HFFc6 (cell line): ENCODE measurements at regions not wholly inside any gene's neighbourhood (a gene's known extent, or its start where the extent isn't known, plus 50 kb on each side); places are given as distances from the start of the nearest gene placed in this dataset.

Source experiments
- DNase-seq: peaks from one replicate; pipeline ENCODE4 v3.0.0-alpha.2; 2018
- H3K27ac Mint-ChIP-seq: 2 replicates; pipeline ENCODE4 v1.8.0; 2020; ENCODE audit warnings: mild to moderate bottlenecking, mixed read lengths
- H3K27me3 Mint-ChIP-seq: 2 replicates; pipeline ENCODE4 v1.8.0; 2021; ENCODE audit warnings: mild to moderate bottlenecking, moderate library complexity, mixed read lengths; ENCODE audit not compliant: insufficient read depth
- H3K36me3 Mint-ChIP-seq: 2 replicates; pipeline ENCODE4 v1.8.0; 2021; ENCODE audit warnings: low read depth, mixed read lengths
- H3K4me1 Mint-ChIP-seq: 2 replicates; pipeline ENCODE4 v1.8.0; 2020; ENCODE audit warnings: low read depth, mixed read lengths
- H3K4me3 Mint-ChIP-seq: 2 replicates; pipeline ENCODE4 v1.8.0; 2020; ENCODE audit warnings: mild to moderate bottlenecking, moderate library complexity, mixed read lengths
- H3K9me3 Mint-ChIP-seq: 2 replicates; pipeline ENCODE4 v1.8.0; 2020; ENCODE audit warnings: mild to moderate bottlenecking, mixed read lengths
- CTCF ChIP-seq: fragments of 200-600 bp; sonication (generic); IDR thresholded peaks from 2 replicates; pipeline ENCODE4 v1.5.0; 2021; ENCODE audit warnings: antibody characterized with exemption, mild to moderate bottlenecking

- DNase-seq, result no peak
- Mint-ChIP-seq H3K36me3 (no peaks in the 10 kb centered on the region), H3K4me1 (no peaks in the 10 kb centered on the region), H3K4me3 (no peak overlapping the region), H3K9me3 (no peaks in the 10 kb centered on the region), H3K27ac (no peak overlapping the region), H3K27me3 (peaks cover 4% of the 10 kb centered on the region)
- TF ChIP-seq CTCF, result no peak
These were observed 281.4 kb upstream of the VLDLR start for GRCh38 chr9:2340046-2340760.

DNA sequence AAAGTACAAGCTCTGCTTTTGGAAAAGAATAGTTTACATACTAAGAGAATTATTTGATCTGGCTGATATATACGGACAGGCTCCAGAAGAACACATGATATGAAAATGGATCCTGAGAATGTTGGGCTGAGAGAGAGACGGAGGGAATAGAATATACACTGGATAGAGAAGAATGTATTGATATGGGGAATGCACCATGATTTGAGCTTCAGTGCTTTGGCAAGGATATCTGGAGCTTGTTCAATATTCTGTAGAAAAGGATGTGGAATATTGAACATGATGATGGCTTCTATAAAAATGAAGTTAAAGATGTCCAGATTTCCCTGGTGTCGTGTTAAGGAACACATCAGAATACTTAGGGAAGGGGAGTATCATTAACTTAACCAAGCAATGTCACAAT, 280.5 kb upstream of the VLDLR start:
- no peak for DNase-seq
- Mint-ChIP-seq H3K9me3 (no peaks in the 10 kb centered on the region), H3K27me3 (peaks cover 4% of the 10 kb centered on the region), H3K4me1 (no peaks in the 10 kb centered on the region), H3K36me3 (no peaks in the 10 kb centered on the region), H3K4me3 (no peak overlapping the region), H3K27ac (no peak overlapping the region)
- TF ChIP-seq CTCF, result no peak

DNA sequence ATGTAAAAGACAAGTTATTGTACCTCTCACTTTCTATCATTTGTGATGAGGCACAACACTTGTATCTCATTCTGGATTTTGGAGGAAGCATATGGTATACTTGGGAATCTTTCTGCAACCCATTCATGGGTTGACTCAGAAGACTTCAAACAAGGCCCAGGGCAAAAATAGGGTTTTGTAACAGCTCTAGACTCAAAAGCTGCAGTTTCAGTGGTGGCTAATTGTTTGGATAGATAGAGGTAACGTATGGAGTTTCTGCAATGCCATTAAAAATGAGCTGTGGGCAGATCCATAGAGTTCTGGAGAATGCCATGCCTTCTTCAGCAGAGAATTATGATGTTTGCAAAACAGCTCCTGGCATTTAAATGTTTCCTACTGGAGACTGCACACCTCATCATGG, 279.6 kb upstream of the VLDLR start:
- Mint-ChIP-seq H3K9me3 (no peaks in the 10 kb centered on the region), H3K4me1 (no peaks in the 10 kb centered on the region), H3K27ac (no peak overlapping the region), H3K4me3 (no peak overlapping the region), H3K36me3 (no peaks in the 10 kb centered on the region), H3K27me3 (peaks cover 2% of the 10 kb centered on the region; the same call in 1 of the 2 replicates)
- no peak for DNase-seq
- TF ChIP-seq CTCF, result no peak

DNA sequence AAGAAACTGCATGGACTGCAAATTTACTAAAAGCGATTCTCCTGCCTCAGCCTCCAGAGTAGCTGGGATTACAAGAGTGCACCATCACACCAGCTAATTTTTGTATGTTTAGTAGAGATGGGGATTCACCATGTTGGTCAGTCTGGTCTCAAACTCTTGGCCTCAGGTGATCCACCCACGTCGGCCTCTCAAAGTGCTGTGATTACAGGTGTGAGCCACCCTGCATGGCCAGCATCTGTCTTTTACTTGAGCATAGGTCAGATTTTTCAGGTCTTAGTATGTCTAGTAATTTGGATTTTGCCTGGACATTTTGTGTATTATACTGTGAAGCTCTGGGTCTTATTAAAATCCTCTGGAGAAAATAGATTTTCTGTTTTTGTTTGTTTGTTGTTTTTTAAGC, 277.8 kb upstream of the VLDLR start:
- peaks cover 1% of the 10 kb centered on the region; the same call in 1 of the 2 replicates for H3K27me3 Mint-ChIP-seq

DNA sequence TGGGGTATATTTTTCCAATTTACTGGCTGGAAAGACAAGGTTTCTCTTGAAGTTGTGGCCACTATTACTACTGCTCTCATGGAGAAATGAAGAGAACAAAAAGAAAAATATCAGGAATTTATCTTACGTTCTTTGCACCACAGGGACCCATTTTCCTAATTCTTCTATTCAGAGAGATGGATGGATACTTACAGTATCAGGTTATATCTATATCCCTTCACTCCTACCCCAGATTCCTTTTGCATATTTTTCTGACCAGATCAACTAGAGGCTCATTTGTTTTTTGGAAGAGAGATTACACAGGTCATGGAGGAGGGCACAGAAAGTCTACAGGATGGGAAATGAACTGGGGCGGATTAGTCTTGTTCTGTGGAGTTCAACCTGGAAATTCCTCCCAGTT, 277.2 kb upstream of the VLDLR start:
- Mint-ChIP-seq H3K27ac (no peak overlapping the region), H3K4me3 (no peak overlapping the region), H3K36me3 (no peaks in the 10 kb centered on the region), H3K9me3 (no peaks in the 10 kb centered on the region), H3K4me1 (no peaks in the 10 kb centered on the region), H3K27me3 (peaks cover 1% of the 10 kb centered on the region; the same call in 1 of the 2 replicates)
- no peak for TF ChIP-seq CTCF
- no peak for DNase-seq

More for the DNA sequence above, 277.8 kb upstream of the VLDLR start:
- no peak overlapping the region for H3K27ac Mint-ChIP-seq
- no peaks in the 10 kb centered on the region for H3K4me1 Mint-ChIP-seq
- no peaks in the 10 kb centered on the region for H3K9me3 Mint-ChIP-seq
- TF ChIP-seq CTCF, result no peak
- no peak overlapping the region for H3K4me3 Mint-ChIP-seq
- DNase-seq, result no peak
- H3K36me3 Mint-ChIP-seq, result no peaks in the 10 kb centered on the region
